CD4-positive, alpha-beta T cell treated with Interleukin-17A for 4 hours (primary cell): ENCODE measurements at regions not wholly inside any gene's neighbourhood (a gene's known extent, or its start where the extent isn't known, plus 50 kb on each side); places are given as distances from the start of the nearest gene placed in this dataset.

Source experiments
- DNase-seq: peaks from one replicate; pipeline ENCODE4 v3.0.0-alpha.2; 2020; ENCODE audit warnings: mixed read lengths

DNA sequence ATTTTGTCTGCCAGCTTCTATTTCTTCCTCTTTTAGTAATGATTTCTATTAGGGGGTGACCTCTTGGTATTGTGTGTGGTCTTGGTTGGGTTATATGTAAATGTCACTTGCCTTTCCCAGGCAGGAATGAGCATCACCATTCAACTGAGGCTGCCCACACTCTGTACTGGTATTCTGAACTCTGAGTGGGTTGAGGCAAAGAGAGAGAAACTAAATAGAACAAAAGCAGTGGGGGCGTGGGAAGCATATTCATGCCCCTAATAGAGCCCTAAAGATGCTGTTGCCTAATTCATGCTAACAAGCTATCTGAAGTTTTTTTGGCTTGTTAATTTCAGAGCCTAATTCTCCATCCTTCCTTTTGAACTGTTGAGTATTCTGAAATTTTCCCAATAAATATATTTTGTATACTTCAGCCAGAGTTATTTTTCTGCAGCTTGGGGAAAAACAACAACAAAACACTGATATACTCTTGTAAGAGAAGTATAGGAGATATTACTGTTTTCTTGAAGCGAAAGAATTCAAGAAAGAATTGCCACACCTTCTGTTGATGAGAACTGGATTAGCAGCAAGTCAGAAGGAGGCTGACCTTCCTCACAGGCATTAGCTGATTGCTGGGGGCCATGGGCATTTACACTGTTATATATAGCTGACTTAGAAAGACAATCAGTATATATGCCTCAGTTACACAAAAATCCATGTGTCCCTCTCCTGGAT, 315.8 kb upstream of the KLF12 start:
- no peak for DNase-seq

DNA sequence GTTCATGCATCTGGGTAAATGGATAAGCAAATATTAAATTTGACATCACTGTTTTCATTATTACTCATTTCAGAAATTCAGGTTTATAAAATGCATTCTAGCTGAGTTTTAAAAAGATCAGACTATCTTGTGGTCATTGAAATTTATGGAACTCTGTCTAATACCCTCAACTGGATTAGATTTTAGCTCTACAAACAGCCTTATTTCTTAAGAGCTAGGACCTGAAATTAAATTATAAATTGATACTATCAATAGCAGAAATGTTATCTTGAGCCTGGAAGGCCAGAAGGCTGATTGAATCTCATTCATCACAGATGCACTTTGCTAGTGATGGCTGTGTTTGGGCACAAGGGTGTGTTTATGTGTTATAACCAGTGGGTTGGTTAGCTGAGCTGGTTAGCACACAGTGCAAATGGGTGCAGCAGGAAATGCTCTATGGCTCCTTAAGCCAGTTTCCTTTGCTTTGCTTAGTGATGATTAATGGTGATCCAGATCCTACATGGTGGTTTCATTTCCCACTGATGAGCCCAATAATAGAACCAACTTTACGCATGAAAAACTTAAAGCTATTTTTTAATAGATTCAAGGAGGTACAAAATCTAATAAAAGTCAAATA, 310.8 kb upstream of the KLF12 start:
- no peak for DNase-seq

DNA sequence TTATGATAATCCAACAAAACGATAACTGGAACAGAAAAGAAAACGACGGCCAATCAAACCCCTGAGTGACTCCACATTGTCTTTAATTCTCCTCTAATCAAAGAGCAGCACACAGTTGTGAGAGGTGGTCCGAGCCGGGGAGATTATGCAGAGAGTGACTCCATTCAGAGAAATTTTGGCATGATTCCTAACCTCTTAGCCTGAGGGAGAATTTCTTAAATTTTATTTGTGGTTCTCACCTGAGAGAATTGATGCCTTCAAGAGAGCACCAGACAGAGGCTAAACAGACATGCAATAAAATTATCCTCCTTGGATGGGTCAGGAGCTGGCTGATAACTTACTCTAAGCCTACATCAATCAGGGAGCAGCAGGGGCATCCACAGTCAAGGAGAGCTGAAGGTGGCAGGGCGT, 310.0 kb upstream of the KLF12 start:
- no peak for DNase-seq

DNA sequence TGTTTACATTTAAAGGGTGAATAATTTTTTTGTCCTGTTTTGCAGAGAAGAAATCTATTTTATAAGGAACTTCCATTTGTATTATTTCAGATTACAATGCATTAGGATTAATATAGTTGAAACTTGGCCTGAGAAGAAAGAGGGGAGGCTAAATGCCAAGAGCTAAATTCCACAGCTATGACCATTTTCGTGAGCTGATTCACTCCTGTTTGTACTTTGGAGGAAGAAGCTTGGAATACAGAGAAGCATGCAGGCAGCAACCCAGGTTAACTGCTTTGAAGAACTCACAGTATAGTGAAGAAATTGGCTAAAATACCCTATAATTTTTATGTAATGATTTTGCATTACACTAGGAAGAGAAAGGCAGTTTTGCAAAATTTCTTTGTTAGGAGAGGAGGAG, 309.4 kb upstream of the KLF12 start:
- DNase-seq, result no peak

DNA sequence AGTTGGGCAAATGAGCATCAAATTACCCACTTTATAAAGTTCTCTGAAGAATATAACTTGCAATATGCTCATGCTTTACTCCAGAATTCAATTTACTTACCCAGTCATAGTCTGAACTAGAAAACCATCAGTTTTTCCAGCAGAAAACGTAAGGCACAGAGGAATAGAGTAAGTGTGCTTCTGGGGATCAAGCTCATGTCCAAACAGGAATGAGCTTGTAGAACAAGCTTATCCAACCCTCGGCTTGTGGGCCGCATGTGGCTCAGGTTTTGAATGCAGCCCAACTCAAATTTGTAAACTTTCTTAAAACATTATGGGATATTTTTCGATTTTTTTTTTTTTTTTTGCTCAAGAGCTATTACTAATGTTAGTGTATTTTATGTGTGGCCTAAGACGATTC, 308.5 kb upstream of the KLF12 start:
- no peak for DNase-seq

DNA sequence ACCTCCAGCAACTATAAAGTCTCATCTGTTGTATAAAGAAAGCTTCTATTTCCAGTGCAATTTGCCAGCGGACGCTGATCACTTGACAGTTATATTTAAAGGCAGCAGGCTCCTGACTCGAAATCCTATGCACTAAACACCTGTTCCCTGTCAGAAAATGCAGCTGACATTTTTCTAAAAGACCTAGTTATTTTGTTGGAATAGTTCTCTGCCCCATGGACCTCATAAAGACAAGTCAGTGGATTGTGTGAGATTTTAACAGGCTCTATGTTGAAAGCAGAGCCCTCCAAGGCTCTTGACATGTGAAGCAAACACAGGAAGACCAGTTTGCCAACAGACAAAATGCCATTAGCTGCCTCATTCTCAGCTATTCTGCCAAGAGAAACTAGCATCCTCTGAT, 304.7 kb upstream of the KLF12 start:
- no peak for DNase-seq

DNA sequence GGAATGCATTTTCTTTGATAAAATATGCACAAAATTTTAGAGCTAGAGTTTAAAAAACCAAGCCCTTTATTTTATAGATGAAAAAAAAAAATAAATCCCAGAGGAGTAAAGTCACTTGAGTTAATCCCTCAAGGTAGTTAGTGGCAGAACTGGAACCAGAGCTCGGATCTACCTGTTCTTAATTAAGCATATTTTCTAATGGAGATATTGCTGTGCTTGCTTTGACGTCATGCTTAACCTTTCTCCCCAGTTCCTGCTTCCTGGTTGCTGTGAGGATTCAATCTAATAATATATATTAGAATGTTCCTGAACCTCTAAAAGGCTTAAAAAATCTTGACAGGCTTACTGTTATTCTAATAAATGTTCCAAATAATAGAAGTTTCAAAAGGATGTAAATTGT, 300.6 kb upstream of the KLF12 start:
- no peak for DNase-seq

DNA sequence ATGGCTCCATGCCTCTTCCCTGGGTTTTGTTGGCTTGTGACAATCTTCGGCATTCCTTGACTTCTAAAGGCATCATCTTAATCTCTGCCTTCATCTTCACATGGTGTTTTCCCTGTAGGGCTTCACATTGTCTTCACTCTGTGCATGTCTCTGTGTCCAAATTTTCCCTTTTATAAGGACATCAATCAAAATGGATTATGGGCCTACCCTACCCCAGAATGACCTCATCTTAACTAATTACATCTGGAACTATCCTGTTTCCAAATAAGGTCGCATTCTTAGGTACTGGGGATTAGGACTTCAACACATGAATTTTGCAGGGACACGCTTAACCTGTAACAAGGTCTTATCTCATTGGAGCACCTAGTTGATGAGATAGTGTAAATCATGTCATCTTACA, 290.3 kb upstream of the KLF12 start:
- no peak for DNase-seq

DNA sequence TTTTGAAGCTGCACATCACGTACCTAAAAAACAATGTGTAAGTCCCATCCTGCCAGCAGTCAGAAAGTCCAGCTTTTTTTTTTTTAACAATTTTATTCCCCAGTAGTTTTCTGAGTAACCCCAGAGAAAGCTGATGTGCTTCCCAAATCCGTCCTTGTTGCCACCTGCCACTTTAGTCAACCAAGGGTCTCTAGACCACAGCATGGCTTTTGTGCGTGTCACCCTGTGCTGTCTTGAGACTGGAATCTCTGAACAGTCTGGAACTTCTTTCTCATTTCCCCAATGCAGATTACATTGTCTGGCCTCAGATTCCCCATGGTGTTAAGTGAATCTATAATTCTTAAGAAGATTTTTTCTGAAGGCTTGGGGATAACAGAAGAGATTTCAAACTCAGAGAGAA, 289.2 kb upstream of the KLF12 start:
- DNase-seq, result no peak

DNA sequence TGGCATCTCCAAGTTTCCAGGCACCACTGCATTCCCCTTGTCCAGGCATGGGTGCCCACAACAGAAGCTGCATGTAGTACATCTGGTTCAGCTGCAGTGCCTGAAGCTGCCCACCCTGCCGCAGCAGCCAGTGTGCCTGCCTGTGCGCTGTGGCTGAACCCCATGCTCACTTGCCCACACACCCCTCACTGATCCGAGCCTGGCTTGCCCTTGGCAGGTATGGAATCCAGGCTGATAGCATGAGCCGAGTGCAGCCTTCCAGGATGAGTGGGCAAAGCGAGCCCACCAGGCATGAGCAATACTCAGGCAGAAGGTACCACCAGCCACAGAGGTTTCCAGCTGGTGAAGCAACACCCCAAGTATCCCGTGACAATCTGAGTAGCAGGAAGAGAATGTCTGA, 280.3 kb upstream of the KLF12 start:
- no peak for DNase-seq

DNA sequence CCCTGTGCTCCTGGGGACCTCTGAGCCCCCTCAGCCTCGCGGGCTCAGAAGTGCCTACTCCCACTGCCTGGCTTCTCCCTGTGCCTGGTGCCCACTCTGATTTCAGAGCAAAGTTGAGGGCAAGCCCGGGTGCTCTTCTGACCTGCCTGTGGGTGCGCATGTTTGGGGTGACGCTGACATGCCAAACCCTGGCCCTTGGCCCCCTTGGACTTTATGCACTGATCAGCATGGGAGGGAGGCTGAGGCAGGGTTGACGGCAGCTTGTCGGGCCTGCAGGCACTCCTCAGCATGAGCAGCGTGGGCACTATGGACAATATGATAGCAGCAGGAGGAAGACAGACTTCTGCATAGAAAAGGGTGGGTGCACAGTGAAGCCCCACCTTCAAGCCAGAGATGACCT, 279.3 kb upstream of the KLF12 start:
- no peak for DNase-seq

DNA sequence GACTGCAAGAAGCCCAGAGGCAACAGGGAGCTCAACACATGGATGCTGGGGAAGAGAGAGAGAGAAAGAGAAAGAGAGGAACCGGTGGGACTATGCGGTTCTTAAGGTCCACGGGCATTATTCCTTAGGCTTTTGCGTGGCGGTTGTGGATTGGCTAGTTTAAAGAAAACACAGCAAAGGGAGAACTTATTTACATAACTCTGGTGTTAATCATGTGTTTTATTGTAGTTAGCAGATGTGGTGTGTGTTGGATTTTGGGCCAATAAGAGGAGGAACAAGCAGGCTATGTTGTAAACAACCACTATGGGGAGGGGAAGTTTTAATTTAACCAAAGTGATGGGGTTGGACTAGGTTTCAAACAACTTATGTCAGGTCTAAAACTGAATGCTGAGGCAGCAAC, 275.3 kb upstream of the KLF12 start:
- no peak for DNase-seq

DNA sequence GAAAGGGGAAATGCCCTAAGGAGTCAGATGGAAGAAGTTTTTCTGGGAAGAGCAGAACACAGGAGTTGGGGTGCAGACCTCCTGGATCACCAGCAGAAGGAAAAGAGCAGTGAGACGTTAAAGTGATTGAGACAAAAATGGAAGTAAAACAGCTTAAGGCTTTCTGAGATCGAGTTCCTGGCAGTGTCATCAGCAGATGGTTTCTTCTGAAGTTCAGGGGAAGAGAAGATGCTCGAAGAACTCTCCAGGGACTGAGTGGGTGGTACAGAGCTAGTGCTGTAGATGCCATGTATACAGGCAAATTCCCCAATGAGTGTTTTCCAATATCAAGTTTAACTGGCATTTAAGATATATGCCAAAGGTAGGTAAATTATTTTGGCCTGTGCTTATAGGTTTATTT, 272.2 kb upstream of the KLF12 start:
- no peak for DNase-seq

DNA sequence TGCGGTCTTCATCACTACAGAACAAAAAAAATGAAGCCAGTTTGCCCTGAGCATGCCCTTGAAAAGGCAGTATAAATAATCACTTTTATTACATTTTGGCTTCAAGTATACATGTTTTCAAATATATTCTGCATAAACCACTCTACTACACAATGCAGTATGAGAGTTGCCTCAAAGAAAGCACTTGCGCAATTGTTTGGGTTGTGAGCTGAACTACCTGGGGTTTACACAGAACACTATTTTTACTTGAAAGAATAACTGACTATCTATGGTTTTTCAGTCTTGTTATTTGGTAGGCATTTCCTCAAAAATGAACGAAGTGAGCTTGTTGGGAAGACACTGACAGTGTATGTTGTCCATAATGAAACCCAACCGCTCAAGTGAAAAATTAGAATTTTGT, 264.4 kb upstream of the KLF12 start:
- DNase-seq, result no peak

DNA sequence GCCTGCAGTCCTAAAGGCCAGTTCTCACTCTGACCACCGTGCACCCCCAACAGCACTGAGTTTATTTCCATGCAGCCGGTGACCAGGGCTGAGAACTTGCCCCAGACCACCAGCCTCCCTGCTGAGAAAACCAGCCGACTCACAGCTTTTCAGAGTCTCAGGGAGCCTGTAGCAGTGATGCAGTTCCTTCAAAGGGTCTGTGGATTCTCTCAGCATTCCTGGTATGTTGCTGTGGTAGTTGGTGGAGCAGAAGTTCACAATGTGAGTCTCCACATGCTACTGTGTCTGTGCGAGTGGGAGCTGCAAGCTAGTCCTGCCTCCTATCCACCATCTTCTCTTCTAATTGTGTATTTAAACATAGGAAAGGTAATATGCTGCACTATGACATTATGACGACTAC, 254.9 kb upstream of the KLF12 start:
- DNase-seq, result no peak

DNA sequence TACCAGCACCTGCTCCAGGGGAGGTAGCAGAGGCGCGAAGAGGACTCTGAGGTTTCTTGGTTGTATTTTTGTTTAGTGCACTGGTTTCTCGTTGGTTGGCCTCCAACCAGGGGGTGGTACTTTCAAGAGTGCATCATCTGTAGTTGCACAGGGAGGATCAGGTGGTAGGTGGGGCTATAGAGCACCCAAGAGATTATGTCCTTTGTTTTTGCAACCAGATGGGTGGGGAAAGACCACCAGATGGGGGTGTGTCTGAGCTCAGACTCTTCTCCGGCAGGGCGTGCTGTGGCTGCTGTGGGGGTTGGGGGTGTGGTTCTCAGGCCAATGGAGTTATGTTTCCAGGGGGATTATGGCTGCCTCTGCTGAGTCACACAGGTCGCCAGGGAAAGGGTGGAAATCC, 254.4 kb upstream of the KLF12 start:
- DNase-seq, result no peak

DNA sequence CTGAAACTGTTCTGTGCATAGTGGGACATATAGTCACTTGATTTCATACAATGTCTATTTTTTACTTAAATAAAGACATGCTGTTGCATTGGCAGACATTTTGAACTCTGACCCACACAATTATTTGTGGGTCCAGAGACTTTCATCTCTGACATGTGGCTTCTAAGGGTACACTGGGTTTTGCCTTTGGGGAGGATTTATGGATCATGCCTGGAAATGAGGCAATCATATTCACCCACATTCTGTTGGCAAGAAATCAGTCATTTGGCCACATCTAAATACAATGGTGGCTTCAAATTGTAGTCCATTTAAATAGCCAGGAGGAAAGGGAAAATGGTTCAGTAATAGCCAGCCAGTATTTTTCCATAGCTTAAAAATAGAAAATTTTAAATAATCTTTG, 238.3 kb upstream of the KLF12 start:
- no peak for DNase-seq

DNA sequence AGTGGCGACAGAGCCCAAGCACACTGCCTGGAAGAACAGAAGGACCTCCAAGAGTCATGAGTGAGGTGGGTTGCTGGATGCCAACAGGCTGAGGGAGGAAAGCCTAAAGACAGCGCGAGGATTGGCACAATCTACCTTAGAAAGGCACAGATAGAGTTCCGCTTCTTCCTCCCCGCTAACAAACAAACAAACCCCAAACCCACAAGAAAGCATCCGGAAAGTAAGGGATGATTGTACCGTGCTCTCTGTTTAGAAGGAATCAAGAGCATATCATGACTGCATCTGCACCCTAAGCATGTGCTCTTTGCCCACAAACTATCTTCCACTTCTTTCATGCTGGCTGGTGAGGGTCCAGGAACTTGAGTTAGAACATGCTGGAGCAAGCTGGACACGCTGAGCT, 233.0 kb upstream of the KLF12 start:
- DNase-seq, result no peak

DNA sequence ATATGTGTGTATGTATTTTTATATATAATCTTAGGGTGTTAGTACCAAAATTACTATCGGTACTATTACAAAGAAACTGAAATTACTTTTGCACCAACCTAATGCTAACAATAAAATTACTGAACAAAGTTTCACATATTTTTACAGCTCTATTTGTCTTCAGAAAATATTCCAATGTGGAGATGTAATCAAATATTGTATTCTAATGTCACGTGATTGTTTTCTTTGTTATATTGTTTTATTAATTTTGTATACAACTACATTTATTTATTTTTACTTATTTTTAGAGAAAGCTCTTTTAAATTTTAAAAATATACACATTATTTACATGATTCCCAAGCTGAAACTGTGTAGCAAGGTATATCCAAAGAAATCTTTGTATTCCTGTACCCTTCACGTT, 227.1 kb upstream of the KLF12 start:
- DNase-seq, result no peak

DNA sequence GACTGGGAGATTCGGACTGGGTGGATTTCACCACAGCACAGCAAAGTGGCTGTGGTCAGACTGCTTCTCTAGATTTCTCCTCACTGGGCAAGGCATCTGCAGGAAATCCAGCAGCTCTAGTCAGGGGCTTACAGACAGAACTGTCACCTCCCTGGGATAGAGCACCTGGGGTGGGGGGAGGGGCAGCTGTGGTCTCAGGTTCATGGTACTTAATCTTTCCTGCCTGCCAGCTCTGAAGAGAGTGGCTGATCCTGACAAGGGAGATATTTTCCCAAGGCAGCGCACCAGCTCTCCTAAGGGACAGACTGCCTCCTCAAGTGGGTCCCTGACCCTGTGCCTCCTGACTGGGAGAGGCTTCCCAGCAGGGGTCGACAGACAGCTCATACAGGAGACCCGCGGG, 212.8 kb upstream of the KLF12 start:
- DNase-seq, result no peak

DNA sequence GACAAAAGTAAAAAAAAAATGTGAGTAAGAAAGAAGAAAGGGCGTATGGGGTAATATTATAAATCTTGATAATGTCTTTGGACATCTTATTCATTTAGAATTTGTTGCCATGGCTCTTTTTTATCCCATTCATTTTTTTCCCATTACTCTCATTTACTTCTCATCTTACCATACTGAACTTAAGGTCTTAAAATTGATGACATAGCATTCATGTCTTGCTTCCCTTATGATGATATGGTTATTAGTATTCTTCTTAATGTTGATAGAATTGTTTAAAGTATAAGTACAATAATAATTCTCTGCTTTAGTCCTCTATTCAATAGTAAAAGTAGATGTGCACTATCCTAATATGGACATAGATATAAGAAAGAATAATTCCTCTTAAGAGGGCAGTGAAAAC, 204.1 kb upstream of the KLF12 start:
- no peak for DNase-seq

DNA sequence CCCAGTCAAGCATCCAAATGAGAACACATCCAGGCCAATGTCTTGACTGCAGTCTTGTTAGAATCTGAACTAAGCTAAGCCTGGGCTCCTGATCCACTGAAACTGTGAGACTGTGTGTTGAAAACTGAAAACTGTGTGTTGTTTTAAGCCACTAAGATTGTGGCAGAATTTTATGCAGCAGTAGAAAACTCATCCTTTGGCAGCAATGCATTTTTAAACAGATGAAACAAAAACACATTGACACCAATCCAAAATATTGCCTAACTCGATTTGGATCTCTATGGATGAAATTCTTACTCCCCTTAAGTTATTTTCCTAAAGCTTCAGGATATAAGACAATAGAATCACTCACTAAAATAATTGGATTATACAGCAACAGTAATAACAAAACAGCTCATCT, 202.3 kb upstream of the KLF12 start:
- no peak for DNase-seq

DNA sequence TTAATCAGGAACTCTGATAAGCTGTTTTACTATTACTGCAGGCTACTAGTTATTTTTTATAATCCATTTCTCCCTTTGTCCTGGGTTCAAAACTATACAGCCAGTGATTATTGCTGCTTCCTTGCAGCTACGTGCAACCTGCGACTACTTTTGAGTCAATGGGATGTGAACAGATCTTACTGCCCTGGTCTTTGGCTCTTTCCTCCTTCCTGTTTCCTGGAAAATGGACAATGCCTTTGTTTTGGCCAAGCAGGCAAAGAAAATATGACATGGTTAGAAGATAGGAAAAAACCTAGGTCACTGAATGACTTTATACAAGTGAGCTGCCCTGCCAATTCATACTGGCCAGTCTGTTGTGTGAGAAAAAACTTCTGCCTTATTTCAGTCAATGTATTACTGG, 201.2 kb upstream of the KLF12 start:
- DNase-seq, result no peak

DNA sequence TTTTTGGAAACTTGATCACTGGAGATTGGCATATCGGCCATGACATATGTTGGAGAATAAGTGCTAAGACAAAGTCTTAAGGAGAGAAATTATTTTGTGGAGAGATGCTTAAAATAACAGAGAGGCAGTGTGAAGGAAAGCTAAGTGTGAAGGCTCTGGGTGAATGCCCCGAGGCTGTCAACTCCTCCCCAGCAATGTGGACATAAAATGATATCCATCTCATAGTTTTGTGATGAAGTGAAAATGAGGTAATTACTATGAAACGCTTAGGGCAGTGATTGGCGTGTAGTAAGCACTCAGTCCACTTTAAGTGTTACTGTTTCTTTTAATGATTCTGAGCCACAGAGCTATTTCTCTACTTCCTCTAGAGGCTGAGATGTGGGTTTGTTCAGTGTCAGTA, 195.8 kb upstream of the KLF12 start:
- DNase-seq, result no peak

DNA sequence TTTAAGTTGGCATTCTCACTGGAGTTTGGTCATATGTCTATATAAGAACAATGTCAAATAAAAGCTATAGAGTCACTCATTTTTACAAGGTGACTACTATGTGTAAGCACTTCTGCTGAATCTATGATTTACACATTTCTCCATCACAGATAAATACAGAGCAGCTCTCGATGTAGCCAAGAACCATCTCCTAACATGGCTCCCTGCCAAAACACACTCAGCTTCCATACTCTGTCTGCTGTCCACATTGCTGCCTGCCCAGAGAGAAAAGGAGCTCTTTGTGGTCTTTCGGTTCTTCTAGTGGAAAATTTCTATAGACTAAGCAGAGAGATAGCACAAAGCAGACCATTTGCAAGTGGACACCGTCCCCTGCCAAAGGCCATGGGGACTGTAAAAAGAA, 190.9 kb upstream of the KLF12 start:
- DNase-seq, result no peak
